A549 (cell line): ENCODE measurements at regions not wholly inside any gene's neighbourhood (a gene's known extent, or its start where the extent isn't known, plus 50 kb on each side); places are given as distances from the start of the nearest gene placed in this dataset.

Source experiments
- ATAC-seq, 2 experiments: fragments of 200-7000 bp in 1 of 2; fragments of >200 bp in 1 of 2; cut with Nextera tagmentation in 1 of 2; cut with Tn5 transposase in 1 of 2; 3 replicates each; pipeline versions ENCODE4 v1.8.0 to v1.9.1; 2018 to 2020; ENCODE audit warnings: mild to moderate bottlenecking in 1 of 2, moderate library complexity in 1 of 2
- CTCF ChIA-PET: fragments of 300-600 bp; sonication (Branson Sonifier 250); formaldehyde crosslinking; extraction: SDS; loops from one replicate; lab custom pipeline; 2021; ENCODE audit warnings: antibody characterized with exemption, inconsistent platforms; lab: Yijun Ruan, JAX
- POLR2A ChIA-PET: fragments of 350-600 bp; formaldehyde crosslinking; extraction: SDS; loops from one replicate; lab custom pipeline; 2021; ENCODE audit warnings: antibody characterized with exemption, inconsistent platforms; lab: Yijun Ruan, JAX
- DNase-seq, 2 experiments: peaks; one replicate each; pipeline versions ENCODE4 v3.0.0 to v3.0.0-alpha.2; 2011 to 2016; ENCODE audit warnings: low read depth in 1 of 2, low spot score in 1 of 2
- FAIRE-seq: peaks from 2 replicates; lab custom pipeline; 2011; peaks lifted over from hg19 to GRCh38; lab: Jason Lieb, UNC
- H3K27ac ChIP-seq, 2 experiments: fragments of >200 bp; sonication (Bioruptor Twin); formaldehyde crosslinking; 3 replicates each; pipeline ENCODE4 v1.5.1; 2016 to 2017
- H3K4me1 ChIP-seq: fragments of >200 bp; sonication (Bioruptor Twin); formaldehyde crosslinking; 3 replicates; pipeline ENCODE4 v1.6.1; 2016
- H3K4me2 ChIP-seq: fragments of >200 bp; sonication (Bioruptor Twin); formaldehyde crosslinking; 3 replicates; pipeline ENCODE4 v1.6.1; 2016
- H3K4me3 ChIP-seq: fragments of >200 bp; sonication (Bioruptor Twin); formaldehyde crosslinking; 3 replicates; pipeline ENCODE4 v1.5.1; 2016
- H3K9me3 ChIP-seq: fragments of >200 bp; sonication (Bioruptor Twin); formaldehyde crosslinking; 3 replicates; pipeline ENCODE4 v1.6.1; 2016
- E2F6 ChIP-seq: IDR thresholded peaks from 2 replicates; pipeline ENCODE4 v1.6.1; 2012; ENCODE audit warnings: low read depth, borderline replicate concordance
- ELK1 ChIP-seq: fragments of 150-350 bp; IDR thresholded peaks from 2 replicates; pipeline ENCODE4 v1.6.1; 2014; ENCODE audit warnings: low read depth, mild to moderate bottlenecking, low read length
- HMGXB4 ChIP-seq: fragments of 250-450 bp; sonication (Bioruptor Pico); IDR thresholded peaks from 2 replicates; pipeline ENCODE4 v1.5.0; 2021; ENCODE audit warnings: mild to moderate bottlenecking, moderate library complexity, borderline replicate concordance
- JUNB ChIP-seq: fragments of >200 bp; sonication (Bioruptor Twin); formaldehyde crosslinking; IDR thresholded peaks from 2 replicates; pipeline ENCODE4 v1.6.1; 2016
- KDM1A ChIP-seq: fragments of 200-600 bp; sonication (generic); IDR thresholded peaks from 2 replicates; pipeline ENCODE4 v1.6.1; 2016; ENCODE audit warnings: low read depth, mild to moderate bottlenecking
- MAFK ChIP-seq: fragments of 450-650 bp; IDR thresholded peaks from 2 replicates; pipeline ENCODE4 v1.6.1; 2014; ENCODE audit not compliant: partially characterized antibody
- MAZ ChIP-seq: fragments of 150-350 bp; IDR thresholded peaks from 2 replicates; pipeline ENCODE4 v1.6.1; 2014; ENCODE audit warnings: antibody characterized with exemption, low read depth, low read length, borderline replicate concordance
- NFE2L2 ChIP-seq: fragments of 150-350 bp; conservative IDR thresholded peaks from 2 replicates; pipeline ENCODE4 v1.6.1; 2014; ENCODE audit warnings: low read length
- NPAS2 ChIP-seq: fragments of 250-450 bp; sonication (Bioruptor Pico); IDR thresholded peaks from 2 replicates; pipeline ENCODE4 v1.8.0; 2022; ENCODE audit warnings: mild to moderate bottlenecking, moderate library complexity, borderline replicate concordance
- NR3C1 ChIP-seq: fragments of >200 bp; sonication (Bioruptor Twin); formaldehyde crosslinking; IDR thresholded peaks from 3 replicates; pipeline ENCODE4 v1.6.1; 2017
- POLR2AphosphoS2 ChIP-seq: conservative IDR thresholded peaks from 2 replicates; pipeline ENCODE4 v1.6.1; 2012; ENCODE audit warnings: low read length, improper control_type of control experiment, inconsistent platforms
- RAD21 ChIP-seq, 2 experiments: fragments of >200 bp in 1 of 2; sonication (Bioruptor Twin) in 1 of 2; formaldehyde crosslinking in 1 of 2; IDR thresholded peaks in 1 of 2; conservative IDR thresholded peaks in 1 of 2; 2 replicates in 1 of 2; 3 replicates in 1 of 2; pipeline ENCODE4 v1.6.1; 2012 to 2018; ENCODE audit warnings: inconsistent platforms in 1 of 2
- RARB ChIP-seq: fragments of 250-450 bp; sonication (Bioruptor Pico); IDR thresholded peaks from 2 replicates; pipeline ENCODE4 v1.8.0; 2021; ENCODE audit warnings: mild to moderate bottlenecking, moderate library complexity
- SREBF2 ChIP-seq: fragments of 450-650 bp; IDR thresholded peaks from 2 replicates; pipeline ENCODE4 v1.6.1; 2014; ENCODE audit warnings: mild to moderate bottlenecking, moderate library complexity
- TFCP2L1 ChIP-seq: fragments of 250-450 bp; sonication (Bioruptor Pico); IDR thresholded peaks from 2 replicates; pipeline ENCODE4 v1.5.0; 2021; ENCODE audit warnings: mild to moderate bottlenecking
- TP53 ChIP-seq: fragments of 250-450 bp; sonication (Bioruptor Pico); IDR thresholded peaks from 2 replicates; pipeline ENCODE4 v1.5.0; 2021; ENCODE audit warnings: mild to moderate bottlenecking, moderate library complexity
- USF2 ChIP-seq: fragments of 450-650 bp; IDR thresholded peaks from 2 replicates; pipeline ENCODE4 v1.6.1; 2014; ENCODE audit warnings: antibody characterized with exemption
- WGBS: methylation state at CpG from one replicate; pipeline ENCODE4 v1.1.6; 2017; ENCODE audit errors: missing lambda C conversion rate; 5-methylcytosine and 5-hydroxymethylcytosine counted together
- TF ChIP-seq, protein P1 (sequence below): fragments of >200 bp; sonication (Bioruptor Twin); formaldehyde crosslinking; IDR thresholded peaks from 2 replicates; pipeline ENCODE4 v1.6.1; 2016
- TF ChIP-seq, protein P2 (sequence below): fragments of >200 bp; sonication (Bioruptor Twin); formaldehyde crosslinking; IDR thresholded peaks from 3 replicates; pipeline ENCODE4 v1.6.1; 2016
- TF ChIP-seq, protein P3 (sequence below): fragments of >200 bp; sonication (Bioruptor Twin); formaldehyde crosslinking; IDR thresholded peaks from 3 replicates; pipeline ENCODE4 v1.5.1; 2016

GRCh38 chr4:128457726-128458125 is 170.1 kb upstream of the PGRMC2 start:
- FAIRE-seq: no peak
- Histone ChIP-seq H3K4me3 (no peak overlapping the region), H3K27ac (peak overlapping the region; percentile 6 to 96; a peak in 5 of 6 replicates), H3K4me1 (peaks cover 92% of the 10 kb centered on the region), H3K9me3 (no peaks in the 10 kb centered on the region), H3K4me2 (no peak overlapping the region; the same call in 2 of the 3 replicates)
- CTCF ChIA-PET: interaction anchor here (4.3 kb wide), 1 partner anchor 116 kb away, joined by 25 read pairs; no protein-coding TSS in a partner anchor
- no peak for ATAC-seq
- POLR2A ChIA-PET: no interaction called here
- no peak for DNase-seq
- WGBS: 75% methylated on average over 2 of the region's 2 CpGs
- no peak for TF ChIP-seq RAD21 (conservative IDR thresholded peaks at IDR 0.05 in 1 of 2, IDR thresholded peaks at IDR 0.05 in 1 of 2)
- TF ChIP-seq, protein P1, sequence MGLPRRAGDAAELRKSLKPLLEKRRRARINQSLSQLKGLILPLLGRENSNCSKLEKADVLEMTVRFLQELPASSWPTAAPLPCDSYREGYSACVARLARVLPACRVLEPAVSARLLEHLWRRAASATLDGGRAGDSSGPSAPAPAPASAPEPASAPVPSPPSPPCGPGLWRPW: no peak

- ChIA-PET CTCF (interaction anchor here (1.0 to 4.3 kb wide), 7 partner anchors 8 to 407 kb away, joined by 3 to 25 read pairs (median 4); partner anchors contain the start of gene JADE1), POLR2A (interaction anchor here (0.7 to 1.0 kb wide), 2 partner anchors 62 to 97 kb away, joined by 3 to 4 read pairs; no protein-coding TSS in a partner anchor)
- H3K4me2 ChIP-seq: no peak overlapping the region; the same call in 2 of the 3 replicates
- H3K4me3 ChIP-seq: no peak overlapping the region
- WGBS: 81% methylated on average over 4 of the region's 4 CpGs
- ATAC-seq (no peak), DNase-seq (no peak), FAIRE-seq (no peak)
- TF ChIP-seq TFCP2L1 (CRISPR knock-in tag): no peak
- TF ChIP-seq, protein P2, sequence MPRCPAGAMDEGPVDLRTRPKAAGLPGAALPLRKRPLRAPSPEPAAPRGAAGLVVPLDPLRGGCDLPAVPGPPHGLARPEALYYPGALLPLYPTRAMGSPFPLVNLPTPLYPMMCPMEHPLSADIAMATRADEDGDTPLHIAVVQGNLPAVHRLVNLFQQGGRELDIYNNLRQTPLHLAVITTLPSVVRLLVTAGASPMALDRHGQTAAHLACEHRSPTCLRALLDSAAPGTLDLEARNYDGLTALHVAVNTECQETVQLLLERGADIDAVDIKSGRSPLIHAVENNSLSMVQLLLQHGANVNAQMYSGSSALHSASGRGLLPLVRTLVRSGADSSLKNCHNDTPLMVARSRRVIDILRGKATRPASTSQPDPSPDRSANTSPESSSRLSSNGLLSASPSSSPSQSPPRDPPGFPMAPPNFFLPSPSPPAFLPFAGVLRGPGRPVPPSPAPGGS: no peak
- peak overlapping the region; percentile 96 for H3K27ac ChIP-seq
- H3K4me1 ChIP-seq: peaks cover 98% of the 10 kb centered on the region
- H3K9me3 ChIP-seq: no peaks in the 10 kb centered on the region
Measured at GRCh38 chr4:128456171-128456570, 168.6 kb upstream of the PGRMC2 start.

GRCh38 chr4:128455480-128455879 is 167.9 kb upstream of the PGRMC2 start:
- Histone ChIP-seq H3K4me1 (peaks cover 93% of the 10 kb centered on the region), H3K4me2 (peak overlapping the region; percentile 73; the same call in 2 of the 3 replicates), H3K4me3 (no peak overlapping the region), H3K27ac (peak overlapping the region; percentile 96), H3K9me3 (no peaks in the 10 kb centered on the region)
- FAIRE-seq: no peak
- TF ChIP-seq, protein P3, sequence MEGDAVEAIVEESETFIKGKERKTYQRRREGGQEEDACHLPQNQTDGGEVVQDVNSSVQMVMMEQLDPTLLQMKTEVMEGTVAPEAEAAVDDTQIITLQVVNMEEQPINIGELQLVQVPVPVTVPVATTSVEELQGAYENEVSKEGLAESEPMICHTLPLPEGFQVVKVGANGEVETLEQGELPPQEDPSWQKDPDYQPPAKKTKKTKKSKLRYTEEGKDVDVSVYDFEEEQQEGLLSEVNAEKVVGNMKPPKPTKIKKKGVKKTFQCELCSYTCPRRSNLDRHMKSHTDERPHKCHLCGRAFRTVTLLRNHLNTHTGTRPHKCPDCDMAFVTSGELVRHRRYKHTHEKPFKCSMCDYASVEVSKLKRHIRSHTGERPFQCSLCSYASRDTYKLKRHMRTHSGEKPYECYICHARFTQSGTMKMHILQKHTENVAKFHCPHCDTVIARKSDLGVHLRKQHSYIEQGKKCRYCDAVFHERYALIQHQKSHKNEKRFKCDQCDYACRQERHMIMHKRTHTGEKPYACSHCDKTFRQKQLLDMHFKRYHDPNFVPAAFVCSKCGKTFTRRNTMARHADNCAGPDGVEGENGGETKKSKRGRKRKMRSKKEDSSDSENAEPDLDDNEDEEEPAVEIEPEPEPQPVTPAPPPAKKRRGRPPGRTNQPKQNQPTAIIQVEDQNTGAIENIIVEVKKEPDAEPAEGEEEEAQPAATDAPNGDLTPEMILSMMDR: no peak
- no peak for TF ChIP-seq KDM1A
- no peak for TF ChIP-seq RAD21 (conservative IDR thresholded peaks at IDR 0.05 in 1 of 2, IDR thresholded peaks at IDR 0.05 in 1 of 2)
- no peak for TF ChIP-seq MAZ
- no peak for TF ChIP-seq NFE2L2
- no peak for TF ChIP-seq SREBF2
- TF ChIP-seq MAFK: no peak
- no peak for TF ChIP-seq NPAS2 (CRISPR knock-in tag)
- no peak for TF ChIP-seq E2F6
- TF ChIP-seq JUNB: no peak
- no peak for TF ChIP-seq USF2
- no peak for TF ChIP-seq RARB (CRISPR knock-in tag)
- TF ChIP-seq ELK1: no peak
- TF ChIP-seq NR3C1: no peak
- no peak for TF ChIP-seq POLR2AphosphoS2
- no peak for TF ChIP-seq TP53
- no peak for TF ChIP-seq HMGXB4 (CRISPR knock-in tag)
- ChIA-PET CTCF (interaction anchor here (0.7 to 4.3 kb wide), 18 partner anchors 8 to 407 kb away, joined by 3 to 25 read pairs (median 6); partner anchors contain the start of gene JADE1), POLR2A (no interaction called here)
- DNase-seq: no peak
- no peak for ATAC-seq
- WGBS: 90% methylated on average over 1 of the region's 1 CpG
